NT2/D1 (cell line): ENCODE measurements at regions not wholly inside any gene's neighbourhood (a gene's known extent, or its start where the extent isn't known, plus 50 kb on each side); places are given as distances from the start of the nearest gene placed in this dataset.

Source experiments
- SUZ12 ChIP-seq: IDR thresholded peaks from 2 replicates; pipeline ENCODE4 v1.6.1; 2011; ENCODE audit not compliant: insufficient read length, insufficient read depth; ENCODE audit errors: extremely low read depth
- YY1 ChIP-seq: IDR thresholded peaks from 2 replicates; pipeline ENCODE4 v1.6.1; 2011; ENCODE audit not compliant: insufficient read length, insufficient read depth
- ZNF274 ChIP-seq: IDR thresholded peaks from 2 replicates; pipeline ENCODE4 v1.6.1; 2011; ENCODE audit warnings: mild to moderate bottlenecking, low read depth, low read length

- TF ChIP-seq YY1 (no peak), SUZ12 (no peak), ZNF274 (no peak)
These were observed 117.0 kb upstream of the SMIM21 start for GRCh38 chr18:75544496-75544895.
